ENCODE measurements at regions not wholly inside any gene's neighbourhood (a gene's known extent, or its start where the extent isn't known, plus 50 kb on each side); places are given as distances from the start of the nearest gene placed in this dataset.

DNA sequence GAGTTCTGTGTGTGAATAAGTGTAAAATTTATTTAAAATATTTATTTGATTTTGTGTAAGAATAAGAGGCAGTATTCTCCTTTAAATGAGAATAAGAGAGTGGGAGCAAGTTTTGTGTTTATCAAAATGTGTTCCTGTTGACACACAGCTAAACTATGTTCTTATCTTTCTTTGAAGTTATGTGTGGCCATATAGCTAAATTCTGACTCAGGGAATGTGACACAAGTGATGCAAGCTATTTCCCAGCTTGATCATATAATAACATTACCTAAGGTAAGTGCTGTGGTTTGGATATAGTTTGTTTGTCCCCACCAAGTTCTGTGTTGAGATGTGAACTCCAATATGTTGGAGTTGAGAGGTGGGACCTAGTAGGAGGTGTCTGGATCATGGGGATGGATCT is 740.0 kb upstream of the IGFBP7 start:
- Histone ChIP-seq H3K36me3 (ENCODE audit: control insufficient read depth, insufficient read depth, low read length) (no peaks in the 10 kb centered on the region), H3K4me3 (replicated peaks; ENCODE audit: low read depth, low read length) (no peak overlapping the region), H3K27me3 (replicated peaks; ENCODE audit: control insufficient read depth, insufficient read depth, low read length) (no peaks in the 10 kb centered on the region)
- DNase-seq (ENCODE audit: extremely low read depth, insufficient read length), result no peak
- no peak for TF ChIP-seq CTCF (IDR thresholded peaks at IDR 0.05; ENCODE audit: insufficient read depth, low read length, poor library complexity, severe bottlenecking)

GRCh38 chr4:57832083-57832482 is 721.9 kb upstream of the IGFBP7 start:
- Histone ChIP-seq H3K36me3 (ENCODE audit: control insufficient read depth, insufficient read depth, low read length) (no peaks in the 10 kb centered on the region), H3K4me3 (replicated peaks; ENCODE audit: low read depth, low read length) (no peak overlapping the region), H3K27me3 (replicated peaks; ENCODE audit: control insufficient read depth, insufficient read depth, low read length) (no peaks in the 10 kb centered on the region)
- no peak for DNase-seq (ENCODE audit: extremely low read depth, insufficient read length)
- TF ChIP-seq CTCF (IDR thresholded peaks at IDR 0.05; ENCODE audit: insufficient read depth, low read length, poor library complexity, severe bottlenecking), result no peak

- no peak for DNase-seq (ENCODE audit: extremely low read depth, insufficient read length)
- H3K4me3 ChIP-seq (replicated peaks; ENCODE audit: low read depth, low read length), result no peak overlapping the region
- no peak for TF ChIP-seq CTCF (IDR thresholded peaks at IDR 0.05; ENCODE audit: insufficient read depth, low read length, poor library complexity, severe bottlenecking)
- H3K27me3 ChIP-seq (replicated peaks; ENCODE audit: control insufficient read depth, insufficient read depth, low read length), result no peaks in the 10 kb centered on the region
- H3K36me3 ChIP-seq (ENCODE audit: control insufficient read depth, insufficient read depth, low read length), result no peaks in the 10 kb centered on the region
Observed at GRCh38 chr4:57789666-57790065, 679.5 kb upstream of the IGFBP7 start.

GRCh38 chr4:57777876-57778275 is 667.7 kb upstream of the IGFBP7 start:
- no peak overlapping the region for H3K4me3 ChIP-seq (replicated peaks; ENCODE audit: low read depth, low read length)
- H3K36me3 ChIP-seq (ENCODE audit: control insufficient read depth, insufficient read depth, low read length), result no peaks in the 10 kb centered on the region
- no peak for DNase-seq (ENCODE audit: extremely low read depth, insufficient read length)
- TF ChIP-seq CTCF (IDR thresholded peaks at IDR 0.05; ENCODE audit: insufficient read depth, low read length, poor library complexity, severe bottlenecking), result no peak
- H3K27me3 ChIP-seq (replicated peaks; ENCODE audit: control insufficient read depth, insufficient read depth, low read length), result no peaks in the 10 kb centered on the region

GRCh38 chr4:57774681-57775080 is 664.5 kb upstream of the IGFBP7 start:
- DNase-seq (ENCODE audit: extremely low read depth, insufficient read length), result no peak
- H3K4me3 ChIP-seq (replicated peaks; ENCODE audit: low read depth, low read length), result no peak overlapping the region
- no peaks in the 10 kb centered on the region for H3K36me3 ChIP-seq (ENCODE audit: control insufficient read depth, insufficient read depth, low read length)
- TF ChIP-seq CTCF (IDR thresholded peaks at IDR 0.05; ENCODE audit: insufficient read depth, low read length, poor library complexity, severe bottlenecking), result no peak
- no peaks in the 10 kb centered on the region for H3K27me3 ChIP-seq (replicated peaks; ENCODE audit: control insufficient read depth, insufficient read depth, low read length)

DNA sequence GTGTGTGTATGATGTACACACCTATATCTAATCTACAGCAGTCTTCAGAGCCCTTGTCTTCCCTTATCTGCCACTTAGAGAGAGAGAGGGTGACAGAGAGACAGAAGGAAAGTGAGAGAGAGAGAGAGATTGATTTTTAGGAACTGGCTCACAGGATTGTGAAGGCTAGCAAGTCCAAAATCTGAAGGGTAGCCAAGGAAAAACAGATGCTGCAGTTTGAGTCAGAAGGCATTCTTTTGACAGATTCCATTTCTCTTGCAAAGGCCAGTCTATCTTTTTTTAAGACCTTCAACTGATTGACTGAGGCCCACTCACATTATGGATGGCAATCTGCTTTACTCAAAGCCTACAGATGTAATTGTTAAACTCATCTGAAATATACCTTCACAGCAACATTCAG is 664.0 kb upstream of the IGFBP7 start:
- TF ChIP-seq CTCF (IDR thresholded peaks at IDR 0.05; ENCODE audit: insufficient read depth, low read length, poor library complexity, severe bottlenecking), result no peak
- H3K36me3 ChIP-seq (ENCODE audit: control insufficient read depth, insufficient read depth, low read length), result no peaks in the 10 kb centered on the region
- DNase-seq (ENCODE audit: extremely low read depth, insufficient read length), result no peak
- no peaks in the 10 kb centered on the region for H3K27me3 ChIP-seq (replicated peaks; ENCODE audit: control insufficient read depth, insufficient read depth, low read length)
- H3K4me3 ChIP-seq (replicated peaks; ENCODE audit: low read depth, low read length), result no peak overlapping the region

Data from GM06990 (cell line).